NOMO-1 treated with DMSO at 0.1 percent for 48 hours (cell line): ENCODE measurements at regions not wholly inside any gene's neighbourhood (a gene's known extent, or its start where the extent isn't known, plus 50 kb on each side); places are given as distances from the start of the nearest gene placed in this dataset.

Experiments
- DNase-seq: peaks from one replicate; lab custom pipeline; 2025; ENCODE audit not compliant: unreplicated experiment; lab: John Stamatoyannopoulos, UW

DNA sequence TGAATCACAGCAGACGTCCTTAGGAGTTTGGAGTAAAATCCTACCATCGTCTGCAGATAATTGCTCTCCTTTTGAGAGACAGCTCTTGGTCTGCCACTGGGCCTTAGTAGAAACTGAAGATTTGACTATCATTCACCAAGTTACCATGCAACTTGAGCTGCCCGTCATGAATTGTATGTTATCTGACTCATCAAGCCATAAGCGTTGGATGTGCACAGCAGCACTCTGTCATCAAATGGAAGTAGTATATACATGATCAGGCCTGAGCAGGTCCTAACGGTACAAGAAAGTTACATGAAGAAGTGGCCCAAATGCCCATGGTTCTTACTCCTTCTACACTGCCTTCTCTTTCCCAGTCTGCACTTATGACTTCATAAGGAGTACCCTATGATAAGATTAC lies 317.8 kb downstream of the GPATCH2 start:
- no peak for DNase-seq

DNA sequence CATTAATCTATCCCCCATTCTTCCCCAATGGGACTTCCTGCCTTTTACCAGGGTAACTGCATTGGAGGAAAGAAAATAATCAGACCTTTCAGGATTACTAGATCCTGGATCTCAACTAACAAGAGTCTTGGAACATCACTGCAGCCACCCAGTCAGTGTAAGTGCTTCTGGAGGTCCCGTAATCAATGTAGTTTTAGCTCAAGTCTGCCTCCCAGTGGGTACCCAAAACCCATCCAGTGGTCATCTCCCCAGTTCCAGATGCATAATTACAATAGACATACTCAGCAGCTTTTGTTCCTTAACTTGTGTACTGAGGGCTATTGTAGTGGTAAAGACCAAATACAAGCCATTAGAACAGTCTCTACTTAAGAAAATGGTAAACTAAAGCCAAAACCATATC lies 319.1 kb downstream of the GPATCH2 start:
- no peak for DNase-seq

DNA sequence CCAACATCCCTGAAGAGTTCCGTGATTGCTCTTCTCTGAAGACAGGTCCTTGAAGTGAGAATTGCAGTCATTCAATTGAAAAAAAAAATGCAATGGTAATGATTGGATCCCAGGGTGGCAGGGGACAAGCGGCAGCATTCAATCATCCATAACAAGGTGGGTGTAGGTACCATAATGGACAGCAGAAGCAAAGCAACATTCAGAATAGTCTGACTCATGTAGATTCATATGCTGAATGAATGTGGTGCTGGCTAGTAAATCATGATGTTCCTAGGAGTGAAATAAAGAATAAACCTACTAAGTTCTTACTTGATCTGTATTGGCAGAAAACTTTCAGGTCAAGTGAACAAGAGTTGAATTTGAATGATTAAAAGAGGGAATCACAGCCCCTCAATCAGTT lies 319.6 kb downstream of the GPATCH2 start:
- DNase-seq, result no peak

DNA sequence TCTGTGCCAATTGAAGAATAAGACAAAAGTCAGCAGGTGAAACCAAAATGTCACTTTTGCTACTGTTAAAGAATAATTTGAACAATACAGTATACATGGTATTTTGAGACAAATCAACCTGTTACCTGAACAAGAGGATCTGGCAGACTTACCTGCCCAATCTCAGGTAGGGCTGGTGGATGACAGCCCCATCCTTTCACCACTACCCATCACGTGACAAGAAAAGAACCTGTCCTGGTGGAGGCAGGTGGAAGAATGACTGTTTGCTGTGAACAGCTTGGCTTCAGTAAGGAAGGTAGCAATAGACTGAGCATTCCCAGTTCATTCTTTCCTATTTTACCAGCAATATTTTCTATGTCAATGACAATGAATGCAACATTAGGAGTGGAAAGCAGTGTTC lies 349.6 kb downstream of the GPATCH2 start:
- DNase-seq, result no peak

DNA sequence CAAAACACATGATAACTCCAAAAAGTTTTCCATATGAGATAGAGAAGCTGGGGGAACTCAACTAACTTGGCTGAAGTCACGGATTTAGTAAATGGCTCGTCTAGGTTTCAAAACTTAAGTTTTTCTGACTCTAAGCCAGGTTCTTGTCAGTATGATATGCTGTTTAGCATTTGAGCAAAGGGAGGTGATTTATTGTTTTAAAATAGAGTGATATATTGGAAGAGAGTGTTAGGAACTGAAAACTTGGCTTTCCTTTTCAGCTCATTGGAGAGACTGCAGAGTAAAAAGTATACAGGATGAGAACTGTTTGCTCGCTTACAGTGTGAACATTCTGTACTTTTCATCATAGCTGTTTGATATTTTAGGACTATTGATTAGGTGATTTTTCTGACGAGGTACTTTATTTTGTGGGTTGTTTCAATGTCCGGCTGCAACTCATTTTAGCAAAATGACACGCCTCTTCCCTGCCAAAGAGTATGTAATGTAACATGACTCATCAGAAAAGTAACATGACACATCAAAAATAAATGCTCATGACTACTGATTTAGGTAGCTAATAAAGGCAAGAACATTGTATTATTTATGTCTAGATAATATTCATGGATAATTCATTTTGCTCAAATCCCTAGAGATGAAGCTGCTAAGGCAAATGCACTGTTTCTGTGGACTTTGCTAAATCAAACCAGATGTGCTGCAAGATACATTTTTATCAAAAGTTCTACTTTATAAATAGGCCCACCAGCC lies 355.1 kb downstream of the GPATCH2 start:
- DNase-seq, result no peak

DNA sequence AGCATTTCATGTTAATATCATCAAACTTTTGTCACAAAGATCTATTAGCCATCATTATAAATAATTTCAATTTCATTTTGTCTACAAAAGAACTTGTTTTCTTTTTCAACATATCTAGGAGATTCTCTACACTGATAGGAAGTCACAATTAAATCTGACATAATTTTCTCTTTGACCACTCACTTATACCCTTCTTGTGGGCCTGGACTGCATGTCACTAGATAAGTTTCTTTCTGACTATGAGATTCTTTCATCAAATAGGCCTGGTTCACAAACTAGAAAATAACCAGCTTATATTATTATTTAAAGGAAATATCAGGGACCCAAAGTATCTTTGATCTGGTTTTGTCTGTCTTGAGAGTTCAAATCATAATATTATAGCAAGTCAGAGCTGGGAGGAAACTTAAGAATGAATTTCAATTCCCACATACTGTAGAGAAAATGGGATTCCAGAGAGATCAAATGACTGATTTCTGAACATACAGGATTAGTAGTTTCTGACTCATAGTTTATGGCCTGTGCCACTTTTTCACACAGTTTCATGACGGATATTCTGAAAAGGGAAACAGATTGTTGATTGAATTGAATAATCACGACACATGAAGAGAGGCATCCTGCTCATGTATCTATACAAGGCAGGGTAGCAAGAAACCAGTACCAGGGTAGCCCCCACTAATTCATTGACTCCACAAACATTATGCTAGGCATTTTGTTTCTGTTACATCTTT lies 355.8 kb downstream of the GPATCH2 start:
- DNase-seq, result no peak

DNA sequence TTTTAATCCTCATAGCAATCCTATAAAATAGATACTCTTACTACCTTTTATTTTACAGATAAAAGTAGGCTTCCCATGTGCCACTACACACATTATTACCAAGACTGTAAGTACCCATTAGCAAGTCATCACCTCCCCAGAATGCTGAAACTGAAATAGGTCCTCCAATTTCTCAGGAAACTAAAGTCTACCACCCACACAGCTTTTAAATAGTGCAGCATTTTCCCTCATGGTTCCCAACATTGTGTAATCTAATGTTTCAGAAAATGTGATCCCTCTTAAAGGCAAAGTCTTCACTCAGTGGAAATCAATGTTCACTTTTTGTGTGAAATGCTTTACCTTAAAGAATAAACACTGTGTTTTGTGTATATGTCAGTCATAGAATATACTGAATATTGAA lies 356.5 kb downstream of the GPATCH2 start:
- no peak for DNase-seq

DNA sequence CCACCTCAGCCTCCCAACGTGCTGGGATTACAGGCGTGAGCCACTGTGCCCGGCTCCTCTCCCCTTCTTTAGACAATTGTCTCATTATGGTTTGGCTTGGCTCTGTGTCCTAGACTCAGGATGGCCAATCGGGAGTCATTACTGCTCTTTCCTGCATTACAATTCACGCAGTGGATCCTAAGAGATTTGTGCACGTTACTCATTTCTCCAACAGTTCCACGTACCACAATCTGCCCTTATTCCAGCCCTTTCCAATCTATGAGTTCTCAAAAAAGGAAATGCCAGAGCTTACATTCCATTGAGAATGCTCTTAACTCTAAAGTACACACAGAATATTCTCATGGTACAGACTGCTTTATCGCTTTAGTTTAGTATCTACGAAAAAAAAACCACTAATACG lies 357.0 kb downstream of the GPATCH2 start:
- no peak for DNase-seq

DNA sequence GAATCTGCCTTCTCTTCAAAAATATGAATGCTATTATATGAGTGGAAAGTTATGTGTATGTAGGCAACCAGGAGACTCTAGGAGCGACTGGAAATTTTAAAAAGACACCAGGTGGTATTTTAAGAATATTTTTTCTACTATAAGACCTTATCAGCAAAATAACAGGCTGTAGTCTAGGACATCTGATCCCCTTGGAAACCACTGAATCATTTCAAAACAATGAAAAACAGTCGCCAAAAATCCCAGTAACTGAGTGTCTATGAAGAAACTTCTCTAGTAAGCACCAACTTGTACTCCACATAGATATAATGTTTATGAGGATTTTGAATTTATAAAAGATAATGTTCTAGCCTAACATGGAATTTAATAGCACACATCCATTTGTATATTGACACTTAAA lies 358.5 kb downstream of the GPATCH2 start:
- DNase-seq, result no peak

DNA sequence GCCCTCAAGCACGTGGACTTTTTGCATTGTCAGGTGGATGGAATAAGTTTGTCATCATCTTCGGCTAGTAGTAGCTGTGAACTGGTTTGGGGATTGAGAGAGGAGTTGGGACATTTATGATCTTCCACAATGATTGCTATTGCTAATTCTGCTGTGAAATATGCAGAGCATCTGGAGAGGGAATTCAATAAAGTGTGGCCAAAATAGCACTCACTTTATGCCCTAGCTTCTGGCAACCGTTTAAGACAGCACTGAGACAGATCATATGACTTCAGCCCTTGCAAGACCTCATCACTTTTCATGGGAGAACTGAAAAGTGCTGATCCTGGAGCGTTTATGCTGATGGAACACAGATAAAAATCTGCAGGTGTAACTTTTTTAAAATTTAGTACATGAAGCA lies 360.8 kb downstream of the GPATCH2 start:
- DNase-seq, result no peak

DNA sequence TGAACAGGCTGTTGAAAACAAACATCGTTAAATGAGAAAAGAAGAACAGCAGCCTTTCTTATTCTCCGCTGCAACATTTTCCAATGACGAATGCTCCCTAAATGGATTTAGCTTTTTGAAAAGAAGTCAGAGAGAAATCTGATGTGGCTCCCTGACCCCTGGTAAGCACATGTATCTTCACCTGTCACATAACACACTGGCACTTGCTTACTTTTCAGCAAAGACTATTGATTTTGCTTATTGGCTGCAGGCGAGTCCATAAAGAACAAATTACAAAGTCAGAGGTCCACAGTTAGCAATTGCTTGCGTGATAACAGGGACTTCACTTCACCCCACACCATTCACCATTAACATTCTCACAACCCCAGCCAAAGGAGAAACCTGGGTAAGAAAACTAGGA lies 362.8 kb downstream of the GPATCH2 start:
- DNase-seq, result no peak

DNA sequence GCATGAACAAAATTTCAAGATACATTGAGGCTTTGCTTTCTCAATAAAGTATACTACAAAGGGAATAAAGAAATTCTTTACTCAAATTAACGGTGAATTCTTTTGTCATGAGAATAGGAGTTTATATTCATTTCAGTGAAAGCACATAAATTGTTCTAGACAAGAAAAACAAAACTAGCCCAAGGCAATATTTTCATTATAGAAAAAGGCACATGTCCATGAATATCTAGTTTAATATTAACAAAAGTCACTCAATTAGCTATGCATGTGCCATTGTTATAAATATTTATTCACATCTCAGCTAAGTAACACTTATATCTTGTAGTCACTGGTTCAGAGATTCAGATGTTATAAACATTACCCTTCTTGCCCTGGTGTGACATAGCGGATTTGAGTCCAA lies 369.3 kb downstream of the GPATCH2 start:
- no peak for DNase-seq

DNA sequence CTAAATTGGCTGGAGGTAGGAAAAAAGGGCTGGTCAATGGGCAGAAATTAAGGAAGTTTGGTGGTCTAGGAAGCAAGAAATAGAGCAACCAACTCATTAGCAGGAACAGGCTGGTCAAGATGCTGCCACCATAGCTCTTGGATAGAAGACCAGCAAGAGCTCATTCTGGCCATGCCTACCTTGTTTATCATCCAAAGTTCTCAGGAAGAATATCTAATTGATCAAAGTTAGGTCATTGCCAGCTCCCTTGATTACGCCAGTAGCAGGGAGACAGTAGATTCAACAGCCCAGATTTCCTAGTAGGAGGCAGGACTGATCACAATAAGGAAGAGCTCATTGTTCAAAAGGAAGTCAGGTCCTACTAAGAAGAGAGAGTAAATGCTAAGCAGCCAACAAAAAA lies 370.2 kb downstream of the GPATCH2 start:
- DNase-seq, result no peak

DNA sequence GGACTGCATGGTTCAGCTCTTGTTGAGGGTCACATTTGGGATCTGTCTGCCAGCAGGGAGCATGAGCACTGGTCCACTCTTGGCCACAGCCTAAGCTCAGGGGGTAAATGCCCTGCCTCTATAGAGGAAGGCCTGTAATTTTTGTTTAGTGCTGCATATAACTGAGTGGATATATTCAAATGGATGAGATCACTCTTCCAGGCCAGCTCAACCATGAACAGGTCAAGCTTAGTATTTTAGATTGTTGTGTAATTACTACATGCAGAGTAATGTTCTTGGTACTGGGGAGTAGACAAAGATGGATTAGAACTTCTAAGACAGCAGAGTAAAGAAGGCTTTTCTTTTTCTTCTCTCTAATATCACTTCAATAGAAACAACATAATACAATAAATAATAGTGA lies 376.9 kb downstream of the GPATCH2 start:
- DNase-seq, result no peak

DNA sequence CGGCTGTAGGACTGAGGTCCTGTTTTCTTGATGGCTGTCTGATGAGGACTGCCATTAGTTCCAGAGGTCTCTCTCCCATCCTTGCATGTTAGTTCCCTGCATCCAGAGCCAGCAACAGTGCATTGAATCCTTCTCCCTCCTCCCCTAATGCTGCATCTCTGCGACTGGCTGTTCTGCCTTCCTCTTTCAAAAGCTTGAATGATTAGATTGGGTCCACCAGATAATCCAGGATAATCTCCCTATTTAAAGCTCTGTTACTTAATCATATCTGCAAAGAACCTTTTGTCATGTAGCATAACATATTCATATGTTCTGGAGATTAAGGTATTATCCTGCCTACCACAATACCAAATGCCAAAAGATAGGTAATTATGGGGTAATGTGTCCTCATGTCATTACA lies 377.5 kb downstream of the GPATCH2 start:
- DNase-seq, result no peak

DNA sequence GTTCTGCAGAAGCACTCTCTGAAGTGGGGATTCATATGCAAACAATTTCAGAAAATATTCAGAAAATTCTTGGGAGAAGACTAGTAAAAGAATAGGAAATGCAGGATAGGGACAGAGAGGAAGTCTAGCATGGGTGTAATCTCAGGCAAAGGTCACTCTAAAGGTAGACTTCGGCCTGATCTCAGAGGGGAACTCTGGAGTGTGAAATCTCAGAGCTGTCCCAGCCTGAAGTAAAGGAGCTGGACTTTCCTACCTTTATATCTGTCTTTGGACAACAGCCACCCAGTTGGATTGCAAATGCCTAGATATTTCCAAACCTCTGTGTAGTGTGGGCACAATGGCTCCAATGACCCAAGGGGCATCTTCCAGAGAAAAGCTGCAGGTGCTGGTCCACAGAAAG lies 379.8 kb downstream of the GPATCH2 start:
- no peak for DNase-seq

DNA sequence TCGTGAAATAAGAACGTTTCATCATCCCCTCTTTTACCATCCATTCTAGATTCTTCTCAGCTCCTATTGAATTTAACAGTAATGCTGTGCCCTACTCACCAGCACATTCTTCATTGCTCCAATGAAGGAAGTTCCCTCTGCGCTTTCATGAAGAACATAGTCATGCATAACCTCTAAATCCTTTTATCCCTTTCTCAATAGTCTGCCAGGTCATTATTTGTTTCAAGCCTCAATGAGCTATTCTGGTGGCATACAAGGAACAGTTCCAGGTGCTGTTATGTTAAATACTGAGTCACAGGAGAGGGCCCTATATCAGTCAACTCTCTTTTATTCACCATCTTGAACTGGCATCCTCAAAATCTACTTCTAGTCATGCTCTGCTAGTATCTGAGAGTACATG lies 381.0 kb downstream of the GPATCH2 start:
- no peak for DNase-seq

DNA sequence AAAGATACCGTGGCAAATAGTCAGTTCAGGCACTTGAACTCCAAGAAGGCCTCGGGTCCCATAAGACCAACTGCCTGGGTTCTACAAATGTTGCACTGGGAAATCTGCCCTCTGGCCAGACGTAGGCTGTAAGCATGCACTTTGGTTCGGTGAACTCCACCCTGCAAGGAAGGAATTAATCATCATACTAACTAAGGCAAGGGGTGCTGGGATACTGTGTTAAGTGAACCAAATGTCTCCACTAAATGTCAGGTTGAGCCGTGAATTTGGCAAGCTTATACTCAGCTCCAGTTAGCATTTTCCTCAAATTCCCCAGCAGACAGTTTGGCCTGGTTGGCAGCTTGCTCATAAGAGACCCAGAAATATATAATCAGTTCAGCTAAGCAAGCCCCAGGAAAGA lies 385.9 kb downstream of the GPATCH2 start:
- no peak for DNase-seq

DNA sequence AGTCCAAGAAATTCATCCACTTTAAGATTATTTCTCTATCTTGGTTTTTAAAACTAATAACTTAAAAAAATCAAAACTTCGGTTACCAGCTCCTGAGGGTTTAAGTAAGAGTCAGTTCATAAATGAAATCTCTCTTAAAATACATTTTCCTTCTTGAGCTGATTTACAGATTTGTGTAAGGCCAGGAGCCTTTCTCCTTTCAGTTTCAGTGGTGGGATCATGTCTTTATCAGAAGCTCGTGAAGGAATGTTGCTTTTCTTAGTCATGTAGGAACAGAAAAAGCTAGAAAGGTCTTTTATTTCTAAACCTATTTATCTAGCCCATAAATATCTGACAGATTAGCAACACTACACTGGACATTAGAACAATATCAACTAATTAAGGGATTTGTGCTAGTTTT lies 390.2 kb downstream of the GPATCH2 start:
- no peak for DNase-seq

DNA sequence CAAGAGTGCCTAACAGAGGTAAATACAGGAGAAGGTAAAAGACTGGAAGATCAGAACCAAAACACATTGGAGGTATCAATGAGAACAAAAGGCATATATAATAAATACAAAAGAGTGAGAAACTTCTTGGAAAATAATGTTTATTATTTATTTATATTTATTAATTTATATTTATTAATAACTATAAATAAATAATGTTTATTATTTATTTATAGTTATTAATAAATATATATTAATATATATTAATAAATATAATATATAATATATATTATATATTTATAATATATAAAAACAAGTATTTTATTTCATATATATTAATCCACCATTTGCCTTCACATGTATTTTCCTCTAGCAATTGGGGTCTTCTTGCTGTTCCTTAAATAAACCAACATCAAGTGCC lies 391.9 kb downstream of the GPATCH2 start:
- DNase-seq, result no peak

DNA sequence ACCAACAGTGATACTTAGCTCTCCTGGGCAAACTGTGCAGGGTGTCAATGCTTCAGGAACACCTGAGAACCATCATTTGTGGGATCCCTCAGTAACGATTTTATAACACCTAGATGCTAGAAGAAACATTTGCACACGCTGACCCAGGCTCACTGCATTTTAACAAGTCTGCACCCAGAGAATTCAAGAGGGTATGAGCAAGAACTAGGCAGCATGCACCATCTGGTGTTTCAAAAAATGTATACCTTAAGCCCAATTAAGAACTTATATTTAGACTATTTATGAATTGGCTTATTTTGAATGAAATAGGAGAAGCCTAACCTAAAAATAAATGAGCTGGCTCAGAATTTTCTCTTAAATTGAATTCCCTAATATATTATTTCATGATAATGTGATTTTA lies 400.5 kb downstream of the GPATCH2 start:
- no peak for DNase-seq

DNA sequence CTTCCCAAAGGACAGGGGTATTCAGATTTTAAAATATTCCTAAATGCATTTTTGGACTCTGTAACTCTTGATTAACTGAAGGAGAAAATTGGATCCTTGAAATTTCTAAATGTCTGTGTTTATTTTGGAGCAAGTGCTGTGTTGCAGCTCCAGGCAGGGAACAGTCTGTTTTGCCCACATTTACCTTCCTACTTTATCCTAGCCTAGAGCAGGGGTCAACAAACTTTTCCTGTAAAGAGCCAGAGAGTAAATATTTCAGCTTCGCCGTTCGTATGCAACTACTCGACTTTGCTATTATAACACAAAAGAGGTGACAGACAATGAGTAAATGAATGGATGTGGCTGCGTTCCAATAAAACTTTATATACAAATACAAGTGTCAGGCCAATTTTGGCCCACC lies 402.2 kb downstream of the GPATCH2 start:
- DNase-seq, result no peak

DNA sequence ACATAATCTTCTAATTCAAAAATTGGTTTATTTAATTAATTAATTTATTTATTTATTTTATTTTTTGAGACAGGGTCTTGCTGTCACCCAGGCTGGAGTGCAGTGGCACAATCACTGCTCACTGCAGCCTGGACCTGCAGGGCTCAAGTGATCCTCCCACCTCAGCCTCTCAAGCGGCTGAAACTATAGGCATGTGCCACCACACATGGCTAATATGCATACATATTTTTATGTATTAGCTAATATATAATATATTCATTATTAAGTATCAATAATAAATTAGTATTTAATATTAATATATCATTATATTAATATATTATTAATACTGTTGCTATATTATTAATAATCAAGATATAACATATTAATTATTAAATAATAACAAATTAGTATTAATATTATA lies 406.7 kb downstream of the GPATCH2 start:
- DNase-seq, result no peak
